SK-N-SH treated with all-trans-retinoic acid at 6 μM for 48 hours (cell line): ENCODE measurements at regions not wholly inside any gene's neighbourhood (a gene's known extent, or its start where the extent isn't known, plus 50 kb on each side); places are given as distances from the start of the nearest gene placed in this dataset.

ENCODE experiments used
- TF ChIP-seq, protein P1 (sequence below): fragments of 250-450 bp; sonication (Bioruptor Pico); IDR thresholded peaks from 2 replicates; pipeline ENCODE4 v1.8.0; 2021; ENCODE audit warnings: low read depth, mild to moderate bottlenecking, moderate library complexity, borderline replicate concordance
- TF ChIP-seq, protein P2 (sequence below): fragments of 250-450 bp; sonication (Bioruptor Pico); IDR thresholded peaks from 2 replicates; pipeline ENCODE4 v1.5.1; 2021; ENCODE audit warnings: mild to moderate bottlenecking, moderate library complexity

DNA sequence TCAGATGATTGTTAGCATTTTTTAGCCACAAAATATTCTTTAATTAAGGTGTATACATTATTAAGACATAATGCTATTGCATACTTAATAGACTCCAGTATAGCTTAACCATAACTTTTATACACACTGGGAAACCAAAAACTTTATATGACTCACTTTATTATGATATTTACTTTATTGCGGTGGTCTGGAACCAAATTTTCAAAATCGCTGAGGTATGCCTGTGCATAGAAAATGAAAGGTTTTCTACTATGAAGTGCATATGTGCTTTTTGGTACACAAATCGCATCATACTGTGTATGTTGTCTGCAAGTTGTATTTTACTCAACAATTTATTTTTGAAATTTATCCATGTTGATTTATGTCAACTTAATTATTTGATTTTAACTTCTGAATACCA, 875.1 kb downstream of the SLC4A3 start:
- TF ChIP-seq, protein P1, sequence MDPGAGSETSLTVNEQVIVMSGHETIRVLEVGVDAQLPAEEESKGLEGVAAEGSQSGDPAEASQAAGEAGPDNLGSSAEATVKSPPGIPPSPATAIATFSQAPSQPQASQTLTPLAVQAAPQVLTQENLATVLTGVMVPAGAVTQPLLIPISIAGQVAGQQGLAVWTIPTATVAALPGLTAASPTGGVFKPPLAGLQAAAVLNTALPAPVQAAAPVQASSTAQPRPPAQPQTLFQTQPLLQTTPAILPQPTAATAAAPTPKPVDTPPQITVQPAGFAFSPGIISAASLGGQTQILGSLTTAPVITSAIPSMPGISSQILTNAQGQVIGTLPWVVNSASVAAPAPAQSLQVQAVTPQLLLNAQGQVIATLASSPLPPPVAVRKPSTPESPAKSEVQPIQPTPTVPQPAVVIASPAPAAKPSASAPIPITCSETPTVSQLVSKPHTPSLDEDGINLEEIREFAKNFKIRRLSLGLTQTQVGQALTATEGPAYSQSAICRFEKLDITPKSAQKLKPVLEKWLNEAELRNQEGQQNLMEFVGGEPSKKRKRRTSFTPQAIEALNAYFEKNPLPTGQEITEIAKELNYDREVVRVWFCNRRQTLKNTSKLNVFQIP (CRISPR knock-in tag), result no peak
- TF ChIP-seq, protein P2, sequence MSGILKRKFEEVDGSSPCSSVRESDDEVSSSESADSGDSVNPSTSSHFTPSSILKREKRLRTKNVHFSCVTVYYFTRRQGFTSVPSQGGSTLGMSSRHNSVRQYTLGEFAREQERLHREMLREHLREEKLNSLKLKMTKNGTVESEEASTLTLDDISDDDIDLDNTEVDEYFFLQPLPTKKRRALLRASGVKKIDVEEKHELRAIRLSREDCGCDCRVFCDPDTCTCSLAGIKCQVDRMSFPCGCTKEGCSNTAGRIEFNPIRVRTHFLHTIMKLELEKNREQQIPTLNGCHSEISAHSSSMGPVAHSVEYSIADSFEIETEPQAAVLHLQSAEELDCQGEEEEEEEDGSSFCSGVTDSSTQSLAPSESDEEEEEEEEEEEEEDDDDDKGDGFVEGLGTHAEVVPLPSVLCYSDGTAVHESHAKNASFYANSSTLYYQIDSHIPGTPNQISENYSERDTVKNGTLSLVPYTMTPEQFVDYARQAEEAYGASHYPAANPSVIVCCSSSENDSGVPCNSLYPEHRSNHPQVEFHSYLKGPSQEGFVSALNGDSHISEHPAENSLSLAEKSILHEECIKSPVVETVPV, result no peak
